ELF-1 (cell line): ENCODE measurements at regions not wholly inside any gene's neighbourhood (a gene's known extent, or its start where the extent isn't known, plus 50 kb on each side); places are given as distances from the start of the nearest gene placed in this dataset.
"Not testable (repeated sequence)": the region's sequence is repeated elsewhere in the genome, so short reads cannot be mapped to it uniquely, and the experiment has no call there.

ENCODE experiments used
- DNase-seq: peaks from one replicate; pipeline ENCODE4 v3.0.0-alpha.2; 2016; ENCODE audit warnings: low read depth, low spot score

DNA sequence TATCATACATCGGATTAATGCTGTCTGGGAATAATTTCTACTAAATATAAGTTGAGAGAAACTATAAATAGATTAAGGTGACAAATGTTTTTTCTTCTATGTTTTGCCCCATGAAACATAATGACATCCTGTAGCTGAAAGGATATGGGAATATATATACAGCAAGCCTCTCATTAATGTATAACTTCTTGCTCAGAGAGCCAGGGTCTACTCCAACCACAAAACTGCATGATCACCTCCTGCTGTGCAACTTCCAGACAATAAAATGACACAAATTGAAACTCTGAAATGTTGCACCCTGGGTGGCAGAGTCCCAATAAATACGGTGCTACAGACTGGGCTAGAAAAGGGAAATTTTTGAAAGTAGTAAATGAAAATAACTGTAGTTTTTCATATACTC lies 571.9 kb upstream of the CBLB start:
- no peak for DNase-seq

DNA sequence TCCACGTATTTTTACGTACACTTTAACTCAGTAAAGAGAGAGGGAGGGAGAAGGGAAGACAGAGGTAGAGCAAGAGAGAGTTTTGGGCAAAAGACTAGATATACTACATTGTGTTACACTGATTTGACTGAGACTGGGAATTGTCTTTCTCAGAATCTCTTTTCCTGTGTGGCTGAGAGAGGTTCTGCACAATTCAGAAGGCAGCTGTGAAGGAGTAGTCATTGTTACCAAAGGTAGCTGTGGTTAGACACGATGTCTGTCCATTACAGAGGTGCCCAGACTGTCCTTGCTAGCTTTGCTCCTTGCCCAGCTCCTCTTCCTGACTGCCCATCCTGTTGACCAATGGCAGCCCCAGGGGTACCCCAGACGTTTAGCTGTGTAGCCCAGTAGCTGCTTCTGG lies 577.5 kb upstream of the CBLB start:
- DNase-seq = no peak

DNA sequence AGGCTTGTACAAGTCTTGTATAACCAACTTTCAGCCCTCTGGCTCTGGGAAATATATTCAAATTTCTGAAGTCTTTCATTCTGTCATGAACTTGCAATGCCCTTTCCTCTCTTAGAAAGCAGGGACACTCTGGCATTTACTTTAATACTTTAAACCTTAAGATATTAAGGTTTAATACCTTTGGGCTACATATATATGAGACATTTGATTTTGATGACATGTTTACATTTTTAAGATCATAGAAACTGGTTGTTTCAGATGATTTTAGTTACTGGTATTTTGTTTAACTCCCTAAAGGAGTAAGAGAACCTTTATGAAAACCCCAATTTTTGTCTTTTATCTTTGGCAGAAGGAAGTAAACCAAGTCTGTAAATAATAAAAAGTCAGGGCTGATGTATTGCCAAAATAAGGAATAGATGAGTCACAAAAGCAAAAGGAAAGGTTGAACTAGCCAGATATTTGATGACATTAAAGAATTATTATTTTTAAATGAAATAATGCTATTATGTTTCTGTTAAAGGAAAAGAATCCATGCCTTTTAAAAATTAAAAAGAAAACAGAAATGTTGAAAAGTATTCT lies 579.0 kb upstream of the CBLB start:
- DNase-seq = no peak

DNA sequence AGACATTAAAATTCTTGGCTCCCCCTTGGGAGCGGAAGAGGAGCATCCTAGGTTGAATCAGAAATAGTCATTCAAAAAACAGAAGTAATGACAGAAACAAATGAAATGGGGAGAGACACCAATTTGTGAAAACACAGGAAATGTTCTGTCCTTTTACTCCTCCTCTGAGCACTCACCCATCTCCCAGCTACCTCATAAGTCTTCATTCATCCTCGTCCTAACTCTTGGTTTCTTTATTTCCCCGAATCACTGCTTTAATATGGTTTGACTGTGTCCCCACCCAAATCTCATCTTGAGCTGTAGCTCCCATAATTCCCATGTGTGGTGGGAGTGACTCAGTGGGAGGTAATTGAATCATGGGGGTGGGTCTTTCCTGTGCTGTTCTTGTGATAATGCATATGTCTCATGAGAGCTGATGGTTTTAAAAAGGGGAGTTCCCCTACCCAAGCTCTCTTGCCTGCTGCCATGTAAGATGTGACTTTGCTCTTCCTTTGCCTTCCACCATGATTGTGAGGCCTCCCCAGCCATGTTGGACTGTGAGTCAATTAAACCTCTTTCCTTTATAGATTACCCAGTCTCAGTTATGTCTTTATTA lies 579.7 kb upstream of the CBLB start:
- not testable (repeated sequence) for DNase-seq

DNA sequence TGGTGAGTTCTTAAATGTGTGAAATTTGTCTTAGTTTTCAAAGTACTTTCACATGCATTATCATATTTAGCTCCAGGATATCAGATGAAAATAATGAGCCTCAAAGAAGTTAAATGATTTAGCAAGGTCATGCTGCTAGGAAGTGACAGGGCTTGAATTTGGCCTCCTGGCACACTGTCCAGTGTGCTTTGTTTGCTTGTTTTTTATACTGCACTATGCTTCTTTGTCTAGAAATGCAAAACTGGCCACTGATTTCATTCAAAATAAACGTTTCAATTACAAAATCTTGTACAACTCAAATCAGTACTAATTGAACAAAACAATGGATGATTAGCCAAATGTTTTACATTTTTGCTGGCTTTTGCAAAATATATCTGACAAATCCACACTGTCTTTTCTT lies 583.3 kb upstream of the CBLB start:
- DNase-seq = no peak

DNA sequence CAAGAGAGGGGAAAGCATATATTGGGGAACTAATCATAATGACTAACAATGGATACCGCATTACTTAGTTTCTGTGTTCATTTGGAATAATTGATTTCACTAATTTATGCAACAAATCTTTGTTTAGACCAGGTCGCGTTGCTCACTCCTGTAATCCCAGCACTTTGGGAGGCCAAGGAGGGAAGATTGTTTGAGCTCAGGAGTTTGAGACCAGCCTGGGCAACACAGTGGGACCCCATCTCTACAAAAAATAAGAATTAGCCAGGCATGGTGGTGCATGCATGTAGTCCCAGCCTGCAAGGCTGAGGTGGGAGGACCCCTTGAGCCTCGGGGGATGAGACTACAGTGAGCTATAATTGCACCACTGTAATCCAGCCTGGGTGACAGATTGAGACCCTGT lies 585.7 kb upstream of the CBLB start:
- DNase-seq = no peak

DNA sequence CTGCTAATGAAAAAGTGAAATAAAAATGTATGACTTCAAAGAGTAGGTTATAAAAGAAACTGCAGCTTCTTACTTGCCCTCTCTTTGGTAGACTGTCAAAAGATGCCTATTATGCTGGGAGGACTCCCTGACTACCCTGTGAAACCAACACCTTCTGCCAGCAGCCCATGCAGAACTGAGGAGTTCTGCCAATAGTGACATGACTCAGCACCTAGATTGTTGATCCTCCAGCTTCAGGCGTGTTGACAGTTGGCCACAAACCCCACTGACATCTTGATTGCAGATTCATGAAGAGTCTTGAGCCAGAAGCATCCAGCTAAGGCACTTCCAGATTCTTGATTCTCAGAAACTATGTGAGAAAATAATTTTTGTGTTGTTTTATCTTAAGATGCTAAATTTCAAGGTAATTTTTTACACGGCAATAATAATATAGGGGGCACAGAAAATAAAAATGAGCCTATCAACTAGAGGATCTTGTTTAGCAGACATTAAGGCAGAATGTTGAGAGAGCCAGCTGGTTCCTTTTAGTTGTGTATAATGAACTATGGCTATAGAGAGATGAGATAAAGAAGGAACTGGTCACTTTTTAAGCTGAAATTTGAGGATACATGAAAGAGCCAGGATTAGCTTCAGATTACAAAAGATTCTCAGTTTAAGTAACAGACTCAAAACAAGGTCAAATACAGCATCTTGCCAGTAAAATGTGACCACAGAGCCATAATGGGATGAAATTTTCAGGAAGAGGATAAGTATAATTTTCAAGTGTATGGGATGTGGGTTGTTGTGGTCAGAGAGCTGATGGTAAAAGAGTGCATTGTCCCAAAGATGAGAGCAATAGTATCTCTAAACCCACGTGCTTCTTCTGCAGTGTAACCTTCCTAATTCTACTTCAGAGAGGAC lies 588.7 kb upstream of the CBLB start:
- peak; percentile 12 for DNase-seq

DNA sequence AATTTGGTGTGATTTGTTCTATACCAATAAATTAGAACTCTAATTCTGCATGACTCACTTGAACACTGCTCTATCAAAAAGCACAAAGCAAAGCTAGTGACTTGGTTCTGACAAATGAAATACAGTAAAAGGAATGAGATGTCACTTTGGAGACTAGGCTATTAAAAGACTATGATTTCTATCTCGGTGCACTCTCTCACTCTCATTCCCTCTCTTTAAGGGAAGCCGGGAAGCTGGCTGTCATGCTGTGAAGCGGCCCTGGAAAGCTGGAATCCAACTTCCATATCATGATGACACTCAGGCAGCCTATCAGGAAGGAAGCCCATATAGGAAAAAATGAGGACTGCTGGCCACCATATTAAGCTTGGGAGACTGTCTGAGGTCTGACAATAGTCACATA lies 590.1 kb upstream of the CBLB start:
- no peak for DNase-seq

DNA sequence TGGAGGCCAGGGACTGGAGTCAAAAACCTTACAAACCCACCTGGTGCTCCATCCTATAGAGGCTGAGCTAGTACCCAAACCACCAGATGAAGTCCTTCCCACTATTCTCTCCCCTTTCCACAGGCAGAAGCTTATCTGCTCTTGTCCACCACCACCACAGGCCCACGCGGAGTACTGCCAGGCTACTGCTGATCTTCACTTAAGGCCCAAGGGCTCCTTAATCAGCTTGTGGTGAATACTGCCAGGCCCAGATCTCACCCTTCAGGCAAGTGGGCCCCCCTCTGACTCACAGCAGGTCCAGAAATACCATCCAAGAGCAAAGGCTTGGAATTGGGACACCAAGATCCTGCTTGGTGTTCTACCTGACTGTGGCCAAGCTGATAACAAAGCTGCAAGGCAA lies 598.1 kb upstream of the CBLB start:
- DNase-seq = no peak

DNA sequence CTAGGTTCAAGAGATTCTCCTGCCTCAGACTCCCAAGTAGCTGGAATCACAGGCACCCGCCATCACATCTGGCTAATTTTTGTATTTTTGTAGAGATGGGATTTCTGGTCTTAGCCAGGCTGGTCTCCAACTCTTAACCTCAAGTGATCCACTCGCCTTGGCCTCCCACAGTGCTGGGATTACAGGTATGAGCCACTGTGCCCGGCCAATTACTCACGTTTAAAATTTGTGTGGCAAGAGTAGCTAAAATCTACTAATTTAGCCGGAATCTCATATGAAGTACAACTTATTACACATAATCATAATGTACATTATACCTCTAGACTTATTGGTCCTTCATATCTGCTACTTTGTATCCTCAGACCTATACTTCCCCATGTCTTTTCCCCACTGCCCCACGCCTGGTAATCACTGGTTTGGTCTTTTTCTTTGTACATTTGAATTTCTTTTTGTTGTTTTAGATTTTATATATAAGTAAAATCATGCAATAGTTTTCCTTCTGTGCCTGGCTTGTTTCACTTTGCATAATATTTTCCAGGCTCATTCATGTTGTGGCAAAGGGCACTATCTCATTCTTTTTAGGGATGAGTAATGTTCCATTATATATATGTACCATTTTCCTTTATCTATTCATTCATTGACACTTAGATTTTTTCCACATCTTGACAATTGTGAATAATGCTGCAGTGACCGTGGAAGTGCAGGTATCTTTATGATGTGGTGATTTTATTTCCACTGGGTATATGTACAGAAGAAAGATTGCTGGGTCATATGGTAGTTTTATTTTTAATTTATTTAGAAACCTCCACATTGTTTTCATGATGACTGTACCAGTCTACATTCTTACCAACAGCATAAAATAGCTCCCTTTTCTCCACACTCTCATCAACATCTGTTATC lies 605.0 kb upstream of the CBLB start:
- no peak for DNase-seq

DNA sequence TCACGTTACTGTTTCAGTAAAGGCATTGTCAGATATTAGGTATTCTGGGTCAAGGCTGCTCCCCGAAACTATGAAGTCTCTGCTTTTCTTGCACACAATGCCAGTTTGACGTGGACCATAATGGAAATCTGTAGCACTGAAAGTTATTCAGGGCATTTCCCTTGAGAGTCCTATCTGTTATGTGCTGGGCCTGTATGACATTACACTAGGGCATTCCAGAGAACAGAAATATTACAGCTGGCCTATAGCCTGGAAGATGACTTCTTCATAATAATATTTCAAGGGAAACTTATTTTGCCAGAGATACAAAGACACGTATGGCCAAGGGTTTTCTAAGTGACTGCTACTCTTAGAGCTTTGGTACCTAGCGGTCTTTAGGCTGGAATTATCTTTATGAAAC lies 613.6 kb upstream of the CBLB start:
- DNase-seq = no peak

DNA sequence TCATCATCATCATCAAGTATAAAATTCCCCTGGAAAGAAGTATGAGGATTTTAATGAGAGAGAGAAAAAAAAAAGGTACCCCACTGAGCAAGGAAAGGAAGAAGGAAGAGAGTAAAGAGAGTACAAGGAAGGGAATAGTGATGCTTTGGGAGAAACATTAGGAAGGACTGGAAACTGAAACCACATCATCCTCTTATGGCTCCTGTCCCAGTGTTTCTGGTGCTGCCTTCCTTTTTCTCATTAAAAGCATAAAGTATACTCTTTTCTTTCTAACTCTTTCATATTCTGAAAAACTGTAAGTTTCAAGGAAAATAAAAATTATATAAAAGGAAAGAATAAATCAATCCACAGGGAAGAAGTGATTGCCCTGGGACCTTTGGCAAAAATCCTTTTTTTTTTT lies 616.4 kb upstream of the CBLB start:
- DNase-seq = no peak

DNA sequence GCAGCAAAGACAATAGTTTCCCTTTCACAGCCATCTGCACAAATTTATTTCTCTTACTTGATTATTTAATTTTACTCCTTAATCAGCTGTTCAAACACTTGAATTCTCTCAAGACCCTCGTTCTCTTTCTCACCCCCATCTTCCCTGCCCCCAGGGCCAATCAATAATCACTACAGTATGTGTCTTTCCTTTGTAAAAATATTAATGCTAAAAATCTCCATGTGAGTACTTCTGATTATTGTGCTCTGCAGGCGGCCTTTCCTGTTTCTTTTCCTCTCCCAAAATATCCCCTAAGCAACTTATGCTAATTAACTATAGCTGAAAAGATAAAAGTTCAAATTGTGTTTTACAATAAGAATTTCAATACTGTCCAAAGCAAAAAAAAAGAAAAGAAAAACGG lies 617.0 kb upstream of the CBLB start:
- DNase-seq = no peak

DNA sequence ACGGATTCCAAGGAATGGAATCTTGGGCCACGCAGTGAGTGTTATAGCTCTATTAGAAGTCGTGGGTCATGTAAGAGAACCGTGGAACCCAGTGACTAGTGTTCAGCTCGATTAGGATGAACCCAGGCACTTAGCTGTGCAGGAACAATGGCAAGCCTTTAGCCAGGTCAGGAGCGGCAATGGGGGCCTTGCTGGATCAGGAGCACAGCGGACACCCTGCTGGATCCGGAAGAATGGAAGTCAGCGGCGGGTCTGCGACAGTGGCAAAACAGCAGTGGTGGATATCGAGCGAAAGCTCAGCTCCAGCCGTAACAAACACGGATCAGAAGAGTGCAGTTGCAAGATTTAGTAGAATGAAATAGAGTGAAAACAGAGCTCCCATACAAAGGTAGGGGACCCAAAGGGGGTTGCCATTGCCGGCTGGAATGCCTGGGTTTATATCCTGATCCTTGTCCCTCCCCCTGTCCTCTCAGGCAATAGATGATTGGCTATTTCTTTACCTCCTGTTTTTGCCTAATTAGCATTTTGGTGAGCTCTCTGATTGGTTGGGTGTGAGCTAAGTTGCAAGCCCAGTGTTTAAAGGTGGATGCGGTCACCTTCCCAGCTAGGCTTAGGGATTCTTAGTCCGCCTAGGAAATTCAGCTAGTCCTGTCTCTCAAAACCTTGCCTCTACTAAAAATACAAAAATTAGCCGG lies 618.3 kb upstream of the CBLB start:
- not testable (repeated sequence) for DNase-seq

DNA sequence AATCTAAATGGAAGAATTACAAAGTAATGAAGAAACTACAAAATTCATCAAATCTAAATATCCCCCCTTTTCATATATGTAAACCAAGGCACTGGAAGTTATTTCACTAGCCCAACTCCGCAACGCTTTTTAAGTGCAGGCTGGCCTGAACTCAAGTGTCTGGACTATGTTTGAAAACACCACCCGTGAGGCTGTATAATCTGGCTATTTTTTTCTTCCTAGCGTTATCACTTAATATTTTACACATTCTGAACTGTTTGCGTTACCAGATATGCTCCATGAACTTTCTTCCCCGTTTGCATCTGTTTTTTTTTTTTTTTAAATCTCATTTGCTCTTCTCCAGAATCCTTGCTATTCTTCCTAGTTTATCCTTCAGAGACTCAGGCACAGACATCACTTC lies 619.5 kb upstream of the CBLB start:
- no peak for DNase-seq

DNA sequence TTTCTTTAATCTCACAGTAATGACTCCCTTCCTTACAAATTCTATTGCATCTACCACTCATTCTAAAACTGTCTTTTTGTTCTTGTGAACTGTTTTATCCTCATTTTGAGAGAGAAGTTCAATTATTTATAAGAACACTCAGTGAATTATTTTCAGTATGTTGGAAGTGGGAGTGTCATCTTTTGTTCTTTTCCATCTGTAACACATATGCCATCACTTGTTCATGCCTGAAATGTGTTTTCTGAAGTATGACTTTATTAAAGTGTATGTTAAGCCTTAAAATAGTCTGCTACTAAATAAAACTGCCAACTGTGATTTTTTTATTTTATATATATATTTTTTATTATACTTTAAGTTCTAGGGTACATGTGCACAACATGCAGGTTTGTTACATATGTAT lies 623.0 kb upstream of the CBLB start:
- DNase-seq = no peak

DNA sequence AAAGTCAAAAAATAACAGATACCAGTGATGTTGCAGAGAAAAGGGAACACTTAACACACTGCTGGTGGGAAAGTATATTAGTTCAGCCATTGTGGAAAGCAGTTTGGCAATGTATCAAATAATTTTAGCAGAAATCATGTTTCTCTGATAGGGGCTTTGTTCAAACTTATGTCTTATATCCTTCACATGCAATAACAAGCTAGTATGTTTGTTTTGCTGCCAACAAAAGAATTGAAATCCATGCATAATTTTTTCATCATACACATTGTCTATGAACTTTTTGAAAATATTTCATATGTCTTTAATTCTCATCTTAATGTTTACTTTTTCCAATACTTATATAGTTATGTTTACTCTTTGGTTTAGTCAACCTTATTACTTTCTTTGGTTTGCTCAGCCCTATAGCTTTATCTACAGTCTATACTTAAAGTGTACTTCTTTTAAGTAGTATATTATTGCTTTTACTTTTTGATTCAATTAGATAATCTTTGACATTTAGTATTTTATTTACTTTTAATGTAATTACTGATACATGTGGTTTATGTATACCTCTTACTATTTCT lies 639.6 kb upstream of the CBLB start:
- no peak for DNase-seq

DNA sequence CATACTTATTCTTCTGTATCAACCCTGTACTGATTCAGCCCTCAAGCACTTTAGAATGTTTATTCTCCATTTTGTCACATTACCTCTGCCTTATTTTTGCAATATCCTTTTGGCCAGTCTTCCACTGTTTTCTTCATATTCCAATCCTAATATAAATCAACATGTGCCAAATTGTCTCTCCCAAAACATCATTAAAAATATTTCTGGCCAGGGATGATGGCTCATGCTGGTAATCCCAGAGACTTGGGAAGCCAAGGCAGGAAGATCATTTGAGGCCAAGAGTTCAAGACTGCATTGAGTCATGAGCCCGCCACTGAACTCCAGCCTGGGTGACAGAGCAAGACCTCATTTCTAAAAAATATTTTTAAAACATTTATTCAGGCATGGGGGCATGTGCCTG lies 641.4 kb upstream of the CBLB start:
- DNase-seq = no peak

DNA sequence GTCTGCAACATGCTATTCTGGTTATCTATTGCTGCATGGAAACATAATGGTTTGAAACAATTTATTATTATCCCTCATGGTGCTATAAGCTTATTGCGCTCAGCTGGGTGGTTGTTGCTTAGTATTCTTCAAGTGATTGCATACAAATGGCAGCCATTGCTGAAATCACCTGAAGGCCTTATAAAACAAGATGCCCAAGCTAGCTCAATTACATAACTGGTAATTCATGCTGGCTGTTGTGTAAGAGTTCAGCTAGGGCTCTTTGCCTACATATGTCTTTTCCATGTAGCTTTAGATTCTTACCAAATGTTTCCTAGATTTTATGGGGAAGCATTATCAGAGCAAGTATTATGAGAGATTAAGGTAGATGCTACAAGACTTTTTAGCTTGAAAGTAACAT lies 644.0 kb upstream of the CBLB start:
- no peak for DNase-seq

DNA sequence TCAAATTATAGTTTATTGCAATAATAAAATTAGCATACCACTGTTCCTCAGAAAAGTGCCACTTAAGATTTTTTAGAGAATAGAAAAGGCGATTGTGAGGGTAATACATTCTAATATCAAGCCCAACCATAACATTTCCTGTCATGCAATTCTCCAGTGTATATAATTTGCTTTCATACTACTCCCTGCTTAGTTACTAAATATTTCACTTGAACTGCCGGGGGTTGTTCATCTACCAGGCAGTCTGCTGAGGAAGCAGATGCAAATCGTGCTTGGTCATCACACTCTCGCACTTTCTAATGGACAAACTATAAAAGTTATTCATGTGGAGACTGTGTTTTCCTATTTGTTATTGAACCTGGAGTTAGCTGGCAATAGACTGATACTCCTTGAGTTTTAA lies 645.6 kb upstream of the CBLB start:
- DNase-seq = no peak

DNA sequence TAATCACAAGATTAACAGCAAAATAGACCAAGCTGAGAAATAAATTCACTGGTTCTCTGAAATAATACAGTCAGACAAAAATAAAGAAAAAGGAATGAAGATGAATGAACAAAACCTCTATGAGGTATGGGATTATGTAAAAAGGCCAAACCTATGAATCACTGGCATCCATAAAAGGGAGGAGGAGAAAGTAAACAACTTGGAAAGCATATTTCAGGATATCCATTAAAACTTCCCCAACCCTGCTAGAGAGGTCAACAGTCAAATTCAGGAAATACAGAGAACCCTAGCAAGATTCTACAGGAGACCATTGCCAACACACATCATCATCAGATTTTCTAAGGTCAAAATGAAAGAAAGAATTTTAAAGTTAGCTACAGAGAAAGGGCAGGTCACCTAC lies 649.7 kb upstream of the CBLB start:
- DNase-seq = no peak
